ENCODE measurements at regions not wholly inside any gene's neighbourhood (a gene's known extent, or its start where the extent isn't known, plus 50 kb on each side); places are given as distances from the start of the nearest gene placed in this dataset.

DNA sequence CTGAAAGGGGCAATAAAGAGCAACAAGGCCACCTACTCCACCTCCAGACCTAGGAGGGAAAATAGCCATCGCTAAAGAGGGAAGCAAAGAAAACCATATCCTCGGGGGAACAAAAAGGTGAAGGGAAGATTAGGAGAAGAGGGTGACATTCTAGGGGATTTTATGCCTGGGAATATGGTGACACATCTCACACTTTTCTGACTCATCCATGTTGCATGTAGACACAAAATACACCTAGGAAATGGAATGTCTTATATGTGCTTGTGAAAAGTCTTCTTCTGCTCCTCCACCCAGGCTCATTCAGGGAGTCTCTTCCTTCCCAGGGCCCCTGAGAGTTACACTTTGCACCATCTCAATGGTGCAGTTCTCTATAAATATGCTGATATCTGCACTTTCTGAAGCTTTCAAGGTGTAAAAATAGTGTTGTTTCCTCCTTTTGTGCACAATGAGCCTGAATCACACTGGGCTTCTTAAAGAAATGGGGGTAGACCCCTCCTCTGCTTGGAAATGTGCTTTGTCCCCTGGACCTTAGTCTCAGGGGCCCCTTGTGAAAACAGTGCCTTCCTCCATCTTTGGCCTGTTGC lies 195.9 kb downstream of the CYYR1 start:
- Histone ChIP-seq H3K27me3 (no peaks in the 10 kb centered on the region), H3K4me3 (replicated peaks in 1 of 3) (no peak overlapping the region), H3K36me3 (no peaks in the 10 kb centered on the region), H3K27ac (no peak overlapping the region), H3K9me3 (no peaks in the 10 kb centered on the region), H3K4me1 (no peaks in the 10 kb centered on the region)
- WGBS, 2 donors = 90 to 93% methylated on average over 2 of the region's 2 CpGs
- no peak for TF ChIP-seq POLR2A (IDR thresholded peaks at IDR 0.05)
- TF ChIP-seq, protein P1, sequence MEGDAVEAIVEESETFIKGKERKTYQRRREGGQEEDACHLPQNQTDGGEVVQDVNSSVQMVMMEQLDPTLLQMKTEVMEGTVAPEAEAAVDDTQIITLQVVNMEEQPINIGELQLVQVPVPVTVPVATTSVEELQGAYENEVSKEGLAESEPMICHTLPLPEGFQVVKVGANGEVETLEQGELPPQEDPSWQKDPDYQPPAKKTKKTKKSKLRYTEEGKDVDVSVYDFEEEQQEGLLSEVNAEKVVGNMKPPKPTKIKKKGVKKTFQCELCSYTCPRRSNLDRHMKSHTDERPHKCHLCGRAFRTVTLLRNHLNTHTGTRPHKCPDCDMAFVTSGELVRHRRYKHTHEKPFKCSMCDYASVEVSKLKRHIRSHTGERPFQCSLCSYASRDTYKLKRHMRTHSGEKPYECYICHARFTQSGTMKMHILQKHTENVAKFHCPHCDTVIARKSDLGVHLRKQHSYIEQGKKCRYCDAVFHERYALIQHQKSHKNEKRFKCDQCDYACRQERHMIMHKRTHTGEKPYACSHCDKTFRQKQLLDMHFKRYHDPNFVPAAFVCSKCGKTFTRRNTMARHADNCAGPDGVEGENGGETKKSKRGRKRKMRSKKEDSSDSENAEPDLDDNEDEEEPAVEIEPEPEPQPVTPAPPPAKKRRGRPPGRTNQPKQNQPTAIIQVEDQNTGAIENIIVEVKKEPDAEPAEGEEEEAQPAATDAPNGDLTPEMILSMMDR (IDR thresholded peaks at IDR 0.05) = no peak
- intact Hi-C loops (cut with DNase I) = no loop called here
- DNase-seq = no peak

DNA sequence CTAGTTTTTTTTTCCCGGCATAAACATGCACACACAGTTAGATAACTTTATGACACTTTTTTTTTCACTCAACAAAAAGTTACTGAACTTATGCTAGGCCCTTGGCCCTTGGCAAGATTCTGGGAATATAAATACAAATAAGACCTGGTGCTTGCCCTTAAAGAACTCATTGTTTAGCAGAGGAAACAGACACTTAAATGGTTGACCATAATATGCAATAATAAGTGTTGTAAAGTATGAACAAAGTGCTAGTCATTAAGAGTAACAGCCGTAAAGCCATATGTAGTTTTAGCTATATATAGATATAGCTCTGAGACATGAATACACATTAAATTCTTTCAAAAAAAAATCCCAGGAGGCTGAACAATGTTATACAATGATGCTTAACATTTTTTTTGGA lies 198.3 kb downstream of the CYYR1 start:
- H3K27ac ChIP-seq = no peak overlapping the region
- DNase-seq = no peak
- H3K4me1 ChIP-seq = no peaks in the 10 kb centered on the region
- H3K27me3 ChIP-seq = no peaks in the 10 kb centered on the region
- intact Hi-C loops (cut with DNase I) = no loop called here
- 71 to 74% methylated on average over 2 of the region's 2 CpGs for WGBS, 2 donors
- no peak for TF ChIP-seq POLR2A (IDR thresholded peaks at IDR 0.05)
- TF ChIP-seq, protein P1 (IDR thresholded peaks at IDR 0.05) = no peak
- no peaks in the 10 kb centered on the region for H3K9me3 ChIP-seq
- no peaks in the 10 kb centered on the region for H3K36me3 ChIP-seq
- H3K4me3 ChIP-seq (replicated peaks in 1 of 3) = no peak overlapping the region

DNA sequence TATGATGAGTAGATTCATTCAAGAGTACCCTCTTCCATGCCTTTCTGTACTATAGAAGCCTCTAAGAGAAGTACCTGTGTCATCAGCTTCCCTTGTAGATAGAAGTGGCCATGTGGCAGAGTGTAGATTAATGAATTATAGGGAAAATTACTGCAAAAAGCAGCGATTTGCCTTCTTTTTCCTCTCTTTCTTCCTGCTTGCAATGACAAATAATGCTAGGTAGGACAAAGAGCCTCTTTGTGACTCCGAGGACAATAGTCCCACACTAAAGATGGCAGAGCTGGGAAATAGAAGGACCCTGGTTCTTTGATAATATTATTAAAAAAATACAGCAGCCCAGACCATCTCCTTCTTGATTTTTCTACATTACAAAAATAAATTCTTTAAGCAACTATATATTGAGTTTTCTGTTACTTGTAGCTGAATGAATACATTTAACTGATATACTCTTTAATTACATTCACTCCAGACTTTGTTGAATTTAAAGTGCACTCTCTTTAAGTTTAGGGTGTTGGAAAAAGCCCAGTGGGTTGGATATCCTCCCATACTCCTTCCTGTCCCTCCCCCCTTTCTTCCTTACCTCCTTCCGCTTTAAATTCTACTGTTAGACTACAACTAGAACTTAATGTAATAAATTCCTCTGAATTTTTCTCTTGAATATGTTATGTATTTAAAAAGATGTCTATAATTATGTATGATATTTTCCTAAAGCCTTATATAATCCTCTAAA lies 198.2 kb upstream of the APP start:
- intact Hi-C loops (cut with DNase I) = no loop called here
- WGBS, 2 donors = 79 to 82% methylated on average over 3 of the region's 3 CpGs
- TF ChIP-seq, protein P1 (IDR thresholded peaks at IDR 0.05) = no peak
- no peak for TF ChIP-seq POLR2A (IDR thresholded peaks at IDR 0.05)
- no peak overlapping the region for H3K4me3 ChIP-seq (replicated peaks in 1 of 3)
- no peak overlapping the region for H3K27ac ChIP-seq
- no peak for DNase-seq
- H3K27me3 ChIP-seq = no peaks in the 10 kb centered on the region
- H3K36me3 ChIP-seq = no peaks in the 10 kb centered on the region
- H3K4me1 ChIP-seq = no peaks in the 10 kb centered on the region
- no peaks in the 10 kb centered on the region for H3K9me3 ChIP-seq

DNA sequence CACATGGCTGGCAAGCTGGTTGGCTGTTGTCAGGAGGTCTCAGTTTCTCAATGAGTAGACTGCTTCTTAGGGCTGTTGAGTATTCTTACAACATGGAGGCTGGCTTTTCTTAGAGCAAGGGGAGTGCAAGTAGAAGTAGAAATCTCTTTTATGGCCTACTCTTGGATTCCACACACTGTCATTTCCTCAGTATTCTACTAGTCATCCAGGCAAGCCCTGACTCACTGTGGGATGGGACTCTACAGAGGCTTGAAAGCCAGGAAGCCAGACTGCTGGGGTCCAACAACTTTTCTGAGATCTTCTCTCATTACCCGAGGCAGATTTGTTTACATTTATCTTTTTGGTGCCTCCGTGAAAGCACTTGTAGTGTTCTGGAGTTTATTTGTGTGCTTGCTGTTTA lies 196.2 kb upstream of the APP start:
- H3K4me3 ChIP-seq (replicated peaks in 1 of 3) = no peak overlapping the region
- 90 to 91% methylated on average over 2 of the region's 2 CpGs for WGBS, 2 donors

DNA sequence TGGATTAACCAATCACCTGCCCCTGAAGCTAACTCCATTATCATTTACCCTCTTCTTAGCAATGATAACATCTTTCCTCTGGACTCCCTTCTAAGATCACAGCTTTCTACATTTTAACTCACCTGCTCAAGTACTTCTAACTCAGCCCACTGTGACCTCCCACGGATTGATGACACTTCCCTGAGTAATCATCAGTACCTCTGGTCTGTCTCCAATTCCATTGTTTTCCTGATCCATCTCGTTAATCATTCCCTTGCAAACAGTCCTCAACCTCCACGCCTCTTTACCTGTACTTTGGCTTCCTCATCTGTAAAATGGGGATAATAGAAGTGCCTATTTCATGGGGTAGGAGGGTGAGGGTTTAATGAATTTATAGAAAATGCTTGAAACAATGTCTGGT lies 195.3 kb upstream of the APP start:
- Histone ChIP-seq H3K27me3 (no peaks in the 10 kb centered on the region), H3K9me3 (no peaks in the 10 kb centered on the region), H3K27ac (no peak overlapping the region), H3K36me3 (no peaks in the 10 kb centered on the region), H3K4me1 (no peaks in the 10 kb centered on the region), H3K4me3 (replicated peaks in 1 of 3) (no peak overlapping the region)
- 65% methylated on average over 3 of the region's 3 CpGs for whole genome bisulfite sequencing, 2 donors
- DNase-seq = no peak
- TF ChIP-seq POLR2A (IDR thresholded peaks at IDR 0.05) = no peak
- TF ChIP-seq, protein P1 (IDR thresholded peaks at IDR 0.05) = no peak
- intact Hi-C loops (cut with DNase I) = no loop called here

More for the DNA sequence above, 196.2 kb upstream of the APP start:
- Histone ChIP-seq H3K4me1 (no peaks in the 10 kb centered on the region), H3K36me3 (no peaks in the 10 kb centered on the region), H3K9me3 (no peaks in the 10 kb centered on the region), H3K27me3 (no peaks in the 10 kb centered on the region), H3K27ac (no peak overlapping the region)
- TF ChIP-seq POLR2A (IDR thresholded peaks at IDR 0.05) = no peak
- TF ChIP-seq, protein P1 (IDR thresholded peaks at IDR 0.05) = no peak
- intact Hi-C loops (cut with DNase I) = no loop called here
- DNase-seq = no peak
